CD4-positive, alpha-beta T cell (primary cell): ENCODE measurements at regions not wholly inside any gene's neighbourhood (a gene's known extent, or its start where the extent isn't known, plus 50 kb on each side); places are given as distances from the start of the nearest gene placed in this dataset.
"Not testable (repeated sequence)": the region's sequence is repeated elsewhere in the genome, so short reads cannot be mapped to it uniquely, and the experiment has no call there.

ENCODE experiments used
- ATAC-seq: fragments of 200-7000 bp; cut with Tn5 transposase; one replicate; pipeline ENCODE4 v1.10.0; 2022; ENCODE audit warnings: mild to moderate bottlenecking; ENCODE audit not compliant: poor library complexity
- CTCF ChIA-PET: fragments of 350-600 bp; sonication (Branson Sonifier 250); formaldehyde crosslinking; loops from one replicate; lab custom pipeline; 2021; ENCODE audit warnings: antibody characterized with exemption, inconsistent platforms; lab: Charles Lee
- POLR2A ChIA-PET: fragments of 350-600 bp; sonication (Branson Sonifier 250); formaldehyde crosslinking; loops from one replicate; lab custom pipeline; 2021; ENCODE audit warnings: antibody characterized with exemption, inconsistent platforms; lab: Charles Lee
- DNase-seq, 14 experiments: peaks; one replicate each; pipeline ENCODE4 v3.0.0-alpha.2; 2013 to 2020; ENCODE audit warnings: mixed read lengths in 2 of 14
- H3K27ac ChIP-seq, 2 donors: one replicate each; pipeline versions ENCODE4 v1.5.1 to v1.7.0; 2013; ENCODE audit warnings: low read length in 2 of 2, low read depth in 1 of 2, mild to moderate bottlenecking in 1 of 2
- H3K27me3 ChIP-seq, 2 experiments: 1 replicate in 1 of 2; 2 replicates in 1 of 2; pipeline versions ENCODE4 v1.6.1 to v1.7.0; 2013; ENCODE audit warnings: low read length in 2 of 2, control low read depth in 1 of 2, mild to moderate bottlenecking in 1 of 2, moderate library complexity in 1 of 2; ENCODE audit not compliant: insufficient read depth in 2 of 2, control insufficient read depth in 1 of 2
- H3K36me3 ChIP-seq: one replicate; pipeline ENCODE4 v1.6.1; 2013; ENCODE audit warnings: low read length, control low read depth; ENCODE audit not compliant: insufficient read depth
- H3K4me1 ChIP-seq: one replicate; pipeline ENCODE4 v1.6.1; 2013; ENCODE audit warnings: low read length, control low read depth; ENCODE audit not compliant: insufficient read depth
- H3K4me3 ChIP-seq: one replicate; pipeline ENCODE4 v1.5.1; 2013; ENCODE audit warnings: mild to moderate bottlenecking, low read length, moderate library complexity
- H3K9me3 ChIP-seq, 2 experiments: 1 replicate in 1 of 2; 2 replicates in 1 of 2; pipeline versions ENCODE4 v1.6.1 to v1.7.0; 2013; ENCODE audit warnings: low read length in 2 of 2, mild to moderate bottlenecking in 2 of 2, control low read depth in 1 of 2, moderate library complexity in 1 of 2; ENCODE audit not compliant: control insufficient read depth in 1 of 2, insufficient read depth in 1 of 2
- H3K27ac Mint-ChIP-seq: one replicate; pipeline ENCODE4 v1.8.0; 2020; ENCODE audit warnings: mixed read lengths
- H3K27me3 Mint-ChIP-seq: one replicate; pipeline ENCODE4 v1.8.0; 2021; ENCODE audit warnings: mixed read lengths
- H3K36me3 Mint-ChIP-seq: one replicate; pipeline ENCODE4 v1.8.0; 2021; ENCODE audit warnings: low read depth, mixed read lengths
- H3K4me1 Mint-ChIP-seq: one replicate; pipeline ENCODE4 v1.8.0; 2021; ENCODE audit warnings: low read depth, mixed read lengths
- H3K4me3 Mint-ChIP-seq: one replicate; pipeline ENCODE4 v1.8.0; 2020; ENCODE audit warnings: mild to moderate bottlenecking, mixed read lengths
- H3K9me3 Mint-ChIP-seq: one replicate; pipeline ENCODE4 v1.8.0; 2020; ENCODE audit warnings: mixed read lengths
- CTCF ChIP-seq: fragments of 200-600 bp; IDR thresholded peaks from one replicate; pipeline ENCODE4 v1.8.0; 2022; ENCODE audit warnings: antibody characterized with exemption, mild to moderate bottlenecking
- intact Hi-C, 2 experiments: fragments of 100-400 bp; cut with DNase I in 1 of 2; cut with micrococcal nuclease in 1 of 2; formaldehyde crosslinking; loops; one replicate each; pipeline versions ENCODE4 v1.15.1 to v1.9.0; 2023 to 2025; cut with DNase I, micrococcal nuclease

GRCh38 chr6:96436398-96436797, 85.2 kb upstream of the UFL1 start:
- CTCF ChIA-PET = no interaction called here
- peaks cover 7% of the 10 kb centered on the region for H3K27me3 Mint-ChIP-seq
- peaks cover 6% of the 10 kb centered on the region for H3K36me3 Mint-ChIP-seq

GRCh38 chr6:96437228-96437627, 84.4 kb upstream of the UFL1 start:
- H3K9me3 ChIP-seq = peaks cover 13 to 22% of the 10 kb centered on the region in 2 experiments
- H3K36me3 Mint-ChIP-seq, CTCF ChIA-PET, POLR2A ChIA-PET, H3K36me3 ChIP-seq, H3K4me1 ChIP-seq, H3K4me3 Mint-ChIP-seq, intact Hi-C loops, H3K27ac ChIP-seq, H3K4me3 ChIP-seq, H3K27me3 ChIP-seq, H3K27me3 Mint-ChIP-seq, H3K4me1 Mint-ChIP-seq, ATAC-seq, DNase-seq, H3K27ac Mint-ChIP-seq: not testable (repeated sequence)
- peaks cover 13% of the 10 kb centered on the region for H3K9me3 Mint-ChIP-seq

More at GRCh38 chr6:96436398-96436797, 85.2 kb upstream of the UFL1 start:
- no peak overlapping the region for H3K4me3 Mint-ChIP-seq
- ATAC-seq (no peak), DNase-seq (no peak)
- H3K4me3 ChIP-seq = no peak overlapping the region
- intact Hi-C loops = no loop called here
- POLR2A ChIA-PET = no interaction called here
- H3K27ac Mint-ChIP-seq = no peak overlapping the region
- H3K27me3 ChIP-seq = no peaks in the 10 kb centered on the region
- H3K9me3 Mint-ChIP-seq = peaks cover 16% of the 10 kb centered on the region
- no peaks in the 10 kb centered on the region for H3K4me1 ChIP-seq
- TF ChIP-seq CTCF = no peak
- H3K36me3 ChIP-seq = no peaks in the 10 kb centered on the region
- H3K4me1 Mint-ChIP-seq = no peaks in the 10 kb centered on the region
- H3K9me3 ChIP-seq = peaks cover 14 to 22% of the 10 kb centered on the region in 2 experiments
- no peak overlapping the region for H3K27ac ChIP-seq

GRCh38 chr6:96450082-96450769, 71.4 kb upstream of the UFL1 start:
- intact Hi-C loops = no loop called here
- Mint-ChIP-seq H3K27me3 (no peaks in the 10 kb centered on the region), H3K4me3 (no peak overlapping the region), H3K4me1 (no peaks in the 10 kb centered on the region), H3K27ac (no peak overlapping the region), H3K36me3 (no peaks in the 10 kb centered on the region), H3K9me3 (peaks cover 9% of the 10 kb centered on the region)
- no peak for ATAC-seq
- no peak for TF ChIP-seq CTCF
- POLR2A ChIA-PET = no interaction called here
- CTCF ChIA-PET = no interaction called here
- Histone ChIP-seq H3K36me3 (no peaks in the 10 kb centered on the region), H3K27ac (no peak overlapping the region), H3K27me3 (no peaks in the 10 kb centered on the region), H3K4me1 (no peaks in the 10 kb centered on the region), H3K9me3 (no peaks in the 10 kb centered on the region), H3K4me3 (no peak overlapping the region)
- no peak for DNase-seq

- ChIA-PET CTCF (no interaction called here), POLR2A (no interaction called here)
- Mint-ChIP-seq H3K4me3 (no peak overlapping the region), H3K27me3 (no peaks in the 10 kb centered on the region), H3K27ac (no peak overlapping the region), H3K36me3 (no peaks in the 10 kb centered on the region), H3K9me3 (peaks cover 6% of the 10 kb centered on the region), H3K4me1 (no peaks in the 10 kb centered on the region)
- H3K9me3 ChIP-seq = no peaks in the 10 kb centered on the region
- no peak overlapping the region for H3K27ac ChIP-seq
- H3K27me3 ChIP-seq = no peaks in the 10 kb centered on the region
- H3K36me3 ChIP-seq = no peaks in the 10 kb centered on the region
- TF ChIP-seq CTCF = no peak
- no peak overlapping the region for H3K4me3 ChIP-seq
- no peak for ATAC-seq
- intact Hi-C loops = no loop called here
- H3K4me1 ChIP-seq = no peaks in the 10 kb centered on the region
- no peak for DNase-seq
These were observed 70.9 kb upstream of the UFL1 start for GRCh38 chr6:96450770-96451130.
